ENCODE measurements at regions not wholly inside any gene's neighbourhood (a gene's known extent, or its start where the extent isn't known, plus 50 kb on each side); places are given as distances from the start of the nearest gene placed in this dataset.

- no peak overlapping the region for H3K4me3 ChIP-seq (ENCODE audit: control insufficient read depth in 1 of 7, extremely low read depth in 1 of 7, insufficient read depth in 4 of 7, low read depth in 2 of 7, low read length in 6 of 7)
- no peaks in the 10 kb centered on the region for H3K36me3 ChIP-seq (ENCODE audit: control insufficient read depth in 4 of 4, insufficient read depth in 4 of 4, low read length in 3 of 4)
- DNase-seq, result peak; percentile 65 to 81 (median 70)
- H3K27me3 ChIP-seq (replicated peaks in 2 of 5; ENCODE audit: control insufficient read depth in 4 of 5, insufficient read depth in 5 of 5, low read length in 4 of 5), result no peaks in the 10 kb centered on the region
- WGBS (ENCODE audit: insufficient coverage), result 35% methylated on average over 6 of the region's 10 CpGs
- no peaks in the 10 kb centered on the region for H3K9me3 ChIP-seq (ENCODE audit: control extremely low read depth in 1 of 5, control insufficient read depth in 4 of 5, insufficient read depth in 2 of 5, low read depth in 1 of 5, low read length in 4 of 5)
- POLR2A ChIA-PET, result no interaction called here
- no peaks in the 10 kb centered on the region for H3K4me1 ChIP-seq (ENCODE audit: control extremely low read depth in 1 of 4, control insufficient read depth in 4 of 4, insufficient read depth in 4 of 4, low read length in 3 of 4)
- no peak overlapping the region for H3K27ac ChIP-seq (ENCODE audit: insufficient read depth in 1 of 2, low read depth in 1 of 2, low read length in 2 of 2, poor library complexity in 1 of 2, severe bottlenecking in 2 of 2)
- CTCF ChIA-PET, result interaction anchor here (0.6 to 2.3 kb wide), 19 partner anchors 8 to 893 kb away, joined by 3 to 22 read pairs (median 3); no protein-coding TSS in a partner anchor
These were observed 589.3 kb upstream of the TMEM132C start for GRCh38 chr12:127677537-127678131.

DNA sequence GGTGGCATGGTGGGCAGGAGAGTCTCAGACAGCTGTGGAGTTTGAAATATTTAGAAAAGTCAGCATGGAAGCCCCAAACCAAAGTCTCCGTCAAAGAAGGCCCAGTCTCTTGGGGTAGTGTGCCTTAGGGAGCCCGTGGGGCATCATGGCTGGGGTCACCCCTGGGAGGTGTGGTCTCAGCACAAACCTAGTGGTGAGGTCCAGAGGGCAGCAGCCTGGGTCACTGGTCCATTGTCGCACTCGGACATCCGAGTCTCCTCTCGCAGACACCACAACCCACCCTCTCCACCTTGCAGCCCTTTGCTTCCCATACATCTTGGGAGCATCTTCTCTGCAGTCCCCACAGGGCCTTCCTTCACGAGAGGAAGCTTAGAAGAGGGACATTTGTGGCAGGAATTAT lies 588.0 kb upstream of the TMEM132C start:
- H3K27me3 ChIP-seq (replicated peaks in 2 of 5; ENCODE audit: control insufficient read depth in 4 of 5, insufficient read depth in 5 of 5, low read length in 4 of 5), result no peaks in the 10 kb centered on the region
- H3K9me3 ChIP-seq (ENCODE audit: control extremely low read depth in 1 of 5, control insufficient read depth in 4 of 5, insufficient read depth in 2 of 5, low read depth in 1 of 5, low read length in 4 of 5), result peaks cover 0 to 2% (median 0%) of the 10 kb centered on the region in 5 experiments
- DNase-seq, result no peak
- no peaks in the 10 kb centered on the region for H3K36me3 ChIP-seq (ENCODE audit: control insufficient read depth in 4 of 4, insufficient read depth in 4 of 4, low read length in 3 of 4)
- H3K27ac ChIP-seq (ENCODE audit: insufficient read depth in 1 of 2, low read depth in 1 of 2, low read length in 2 of 2, poor library complexity in 1 of 2, severe bottlenecking in 2 of 2), result no peak overlapping the region
- 100% methylated on average over 2 of the region's 7 CpGs for WGBS (ENCODE audit: insufficient coverage)
- no peaks in the 10 kb centered on the region for H3K4me1 ChIP-seq (ENCODE audit: control extremely low read depth in 1 of 4, control insufficient read depth in 4 of 4, insufficient read depth in 4 of 4, low read length in 3 of 4)
- CTCF ChIA-PET, result interaction anchor here (0.9 to 2.3 kb wide), 6 partner anchors 11 to 805 kb away, joined by 3 to 22 read pairs (median 5); no protein-coding TSS in a partner anchor
- H3K4me3 ChIP-seq (ENCODE audit: control insufficient read depth in 1 of 7, extremely low read depth in 1 of 7, insufficient read depth in 4 of 7, low read depth in 2 of 7, low read length in 6 of 7), result no peak overlapping the region
- POLR2A ChIA-PET, result interaction anchor here (0.7 kb wide), 1 partner anchor 297 kb away, joined by 3 read pairs; no protein-coding TSS in a partner anchor

GRCh38 chr12:127680516-127680915 lies 586.5 kb upstream of the TMEM132C start:
- ChIA-PET POLR2A (no interaction called here), CTCF (no interaction called here)
- H3K9me3 ChIP-seq (ENCODE audit: control extremely low read depth in 1 of 5, control insufficient read depth in 4 of 5, insufficient read depth in 2 of 5, low read depth in 1 of 5, low read length in 4 of 5), result peaks cover 0 to 3% (median 0%) of the 10 kb centered on the region in 5 experiments
- peak in 2 of 3 donors; percentile 2 to 5 for DNase-seq
- 76% methylated on average over 3 of the region's 6 CpGs for WGBS (ENCODE audit: insufficient coverage)
- H3K4me1 ChIP-seq (ENCODE audit: control extremely low read depth in 1 of 4, control insufficient read depth in 4 of 4, insufficient read depth in 4 of 4, low read length in 3 of 4), result no peaks in the 10 kb centered on the region
- H3K27me3 ChIP-seq (replicated peaks in 2 of 5; ENCODE audit: control insufficient read depth in 4 of 5, insufficient read depth in 5 of 5, low read length in 4 of 5), result no peaks in the 10 kb centered on the region
- no peak overlapping the region for H3K27ac ChIP-seq (ENCODE audit: insufficient read depth in 1 of 2, low read depth in 1 of 2, low read length in 2 of 2, poor library complexity in 1 of 2, severe bottlenecking in 2 of 2)
- H3K4me3 ChIP-seq (ENCODE audit: control insufficient read depth in 1 of 7, extremely low read depth in 1 of 7, insufficient read depth in 4 of 7, low read depth in 2 of 7, low read length in 6 of 7), result no peak overlapping the region
- H3K36me3 ChIP-seq (ENCODE audit: control insufficient read depth in 4 of 4, insufficient read depth in 4 of 4, low read length in 3 of 4), result no peaks in the 10 kb centered on the region

- CTCF ChIA-PET, result no interaction called here
These were observed 585.7 kb upstream of the TMEM132C start for GRCh38 chr12:127681151-127681754.

GRCh38 chr12:127685491-127685890 lies 581.5 kb upstream of the TMEM132C start:
- H3K4me3 ChIP-seq (ENCODE audit: control insufficient read depth in 1 of 7, extremely low read depth in 1 of 7, insufficient read depth in 4 of 7, low read depth in 2 of 7, low read length in 6 of 7), result no peak overlapping the region
- WGBS (ENCODE audit: insufficient coverage), result 70% methylated on average over 2 of the region's 2 CpGs
- H3K36me3 ChIP-seq (ENCODE audit: control insufficient read depth in 4 of 4, insufficient read depth in 4 of 4, low read length in 3 of 4), result no peaks in the 10 kb centered on the region
- POLR2A ChIA-PET, result no interaction called here
- peaks cover 0 to 3% (median 0%) of the 10 kb centered on the region in 5 experiments for H3K9me3 ChIP-seq (ENCODE audit: control extremely low read depth in 1 of 5, control insufficient read depth in 4 of 5, insufficient read depth in 2 of 5, low read depth in 1 of 5, low read length in 4 of 5)
- CTCF ChIA-PET, result interaction anchor here (1.2 kb wide), 1 partner anchor 8 kb away, joined by 3 read pairs; no protein-coding TSS in a partner anchor
- no peak overlapping the region for H3K27ac ChIP-seq (ENCODE audit: insufficient read depth in 1 of 2, low read depth in 1 of 2, low read length in 2 of 2, poor library complexity in 1 of 2, severe bottlenecking in 2 of 2)
- no peak for DNase-seq
- no peaks in the 10 kb centered on the region for H3K27me3 ChIP-seq (replicated peaks in 2 of 5; ENCODE audit: control insufficient read depth in 4 of 5, insufficient read depth in 5 of 5, low read length in 4 of 5)
- H3K4me1 ChIP-seq (ENCODE audit: control extremely low read depth in 1 of 4, control insufficient read depth in 4 of 4, insufficient read depth in 4 of 4, low read length in 3 of 4), result no peaks in the 10 kb centered on the region

More at GRCh38 chr12:127681151-127681754, 585.7 kb upstream of the TMEM132C start:
- peaks cover 0 to 3% (median 0%) of the 10 kb centered on the region in 5 experiments for H3K9me3 ChIP-seq (ENCODE audit: control extremely low read depth in 1 of 5, control insufficient read depth in 4 of 5, insufficient read depth in 2 of 5, low read depth in 1 of 5, low read length in 4 of 5)
- POLR2A ChIA-PET, result no interaction called here
- H3K27me3 ChIP-seq (replicated peaks in 2 of 5; ENCODE audit: control insufficient read depth in 4 of 5, insufficient read depth in 5 of 5, low read length in 4 of 5), result no peaks in the 10 kb centered on the region
- no peak for DNase-seq
- no peak overlapping the region for H3K27ac ChIP-seq (ENCODE audit: insufficient read depth in 1 of 2, low read depth in 1 of 2, low read length in 2 of 2, poor library complexity in 1 of 2, severe bottlenecking in 2 of 2)
- no peaks in the 10 kb centered on the region for H3K36me3 ChIP-seq (ENCODE audit: control insufficient read depth in 4 of 4, insufficient read depth in 4 of 4, low read length in 3 of 4)
- 84% methylated on average over 7 of the region's 9 CpGs for WGBS (ENCODE audit: insufficient coverage)
- no peaks in the 10 kb centered on the region for H3K4me1 ChIP-seq (ENCODE audit: control extremely low read depth in 1 of 4, control insufficient read depth in 4 of 4, insufficient read depth in 4 of 4, low read length in 3 of 4)
- H3K4me3 ChIP-seq (ENCODE audit: control insufficient read depth in 1 of 7, extremely low read depth in 1 of 7, insufficient read depth in 4 of 7, low read depth in 2 of 7, low read length in 6 of 7), result no peak overlapping the region

DNA sequence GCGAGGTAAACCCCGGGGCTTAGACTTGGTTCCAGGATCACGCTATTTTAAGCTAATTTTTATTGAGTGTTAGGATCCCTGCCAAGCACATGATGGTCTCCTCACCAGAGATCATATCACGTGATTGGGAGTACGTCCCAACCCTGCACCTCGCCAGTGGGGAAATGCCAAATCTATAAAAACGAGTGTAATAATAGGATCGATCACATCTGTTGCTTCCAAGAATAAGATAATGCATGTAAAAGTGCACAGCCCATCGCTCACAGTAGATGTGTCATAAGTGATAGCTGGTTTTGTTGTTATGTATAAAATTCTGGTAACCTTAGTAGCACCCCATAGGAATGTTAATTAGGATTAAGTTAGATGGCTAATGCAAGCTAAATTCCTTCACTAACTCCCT lies 581.0 kb upstream of the TMEM132C start:
- H3K36me3 ChIP-seq (ENCODE audit: control insufficient read depth in 4 of 4, insufficient read depth in 4 of 4, low read length in 3 of 4), result no peaks in the 10 kb centered on the region
- no peaks in the 10 kb centered on the region for H3K27me3 ChIP-seq (replicated peaks in 2 of 5; ENCODE audit: control insufficient read depth in 4 of 5, insufficient read depth in 5 of 5, low read length in 4 of 5)
- CTCF ChIA-PET, result interaction anchor here (1.2 kb wide), 1 partner anchor 8 kb away, joined by 3 read pairs; no protein-coding TSS in a partner anchor
- POLR2A ChIA-PET, result no interaction called here
- no peaks in the 10 kb centered on the region for H3K4me1 ChIP-seq (ENCODE audit: control extremely low read depth in 1 of 4, control insufficient read depth in 4 of 4, insufficient read depth in 4 of 4, low read length in 3 of 4)
- no peak overlapping the region for H3K27ac ChIP-seq (ENCODE audit: insufficient read depth in 1 of 2, low read depth in 1 of 2, low read length in 2 of 2, poor library complexity in 1 of 2, severe bottlenecking in 2 of 2)
- peaks cover 0 to 3% (median 0%) of the 10 kb centered on the region in 5 experiments for H3K9me3 ChIP-seq (ENCODE audit: control extremely low read depth in 1 of 5, control insufficient read depth in 4 of 5, insufficient read depth in 2 of 5, low read depth in 1 of 5, low read length in 4 of 5)
- H3K4me3 ChIP-seq (ENCODE audit: control insufficient read depth in 1 of 7, extremely low read depth in 1 of 7, insufficient read depth in 4 of 7, low read depth in 2 of 7, low read length in 6 of 7), result no peak overlapping the region
- no peak for DNase-seq
- 93% methylated on average over 8 of the region's 9 CpGs for WGBS (ENCODE audit: insufficient coverage)

GRCh38 chr12:127687181-127687580 lies 579.8 kb upstream of the TMEM132C start:
- Histone ChIP-seq H3K36me3 (ENCODE audit: control insufficient read depth in 4 of 4, insufficient read depth in 4 of 4, low read length in 3 of 4) (no peaks in the 10 kb centered on the region), H3K4me1 (ENCODE audit: control extremely low read depth in 1 of 4, control insufficient read depth in 4 of 4, insufficient read depth in 4 of 4, low read length in 3 of 4) (no peaks in the 10 kb centered on the region), H3K9me3 (ENCODE audit: control extremely low read depth in 1 of 5, control insufficient read depth in 4 of 5, insufficient read depth in 2 of 5, low read depth in 1 of 5, low read length in 4 of 5) (peaks cover 0 to 3% (median 0%) of the 10 kb centered on the region in 5 experiments), H3K4me3 (ENCODE audit: control insufficient read depth in 1 of 7, extremely low read depth in 1 of 7, insufficient read depth in 4 of 7, low read depth in 2 of 7, low read length in 6 of 7) (no peak overlapping the region), H3K27ac (ENCODE audit: insufficient read depth in 1 of 2, low read depth in 1 of 2, low read length in 2 of 2, poor library complexity in 1 of 2, severe bottlenecking in 2 of 2) (no peak overlapping the region), H3K27me3 (replicated peaks in 2 of 5; ENCODE audit: control insufficient read depth in 4 of 5, insufficient read depth in 5 of 5, low read length in 4 of 5) (no peaks in the 10 kb centered on the region)
- DNase-seq, result no peak
- CTCF ChIA-PET, result no interaction called here
- POLR2A ChIA-PET, result no interaction called here
- WGBS (ENCODE audit: insufficient coverage), result no CpG with 5 or more reads among the region's 2 CpGs

All from common myeloid progenitor, CD34-positive (primary cell).